Thoracic aorta (tissue), 2 donors: ENCODE measurements at regions not wholly inside any gene's neighbourhood (a gene's known extent, or its start where the extent isn't known, plus 50 kb on each side); places are given as distances from the start of the nearest gene placed in this dataset.

Experiments used
- ATAC-seq: fragments of 150-250 bp; one replicate; pipeline ENCODE4 v1.8.0; 2017; ENCODE audit warnings: low read depth; ENCODE audit not compliant: insufficient number of reproducible peaks, low FRiP score
- DNase-seq: peaks from one replicate; pipeline ENCODE4 v3.0.0-alpha.2; 2020; ENCODE audit warnings: low spot score
- H3K27ac ChIP-seq, 2 donors: fragments of 200-600 bp; sonication (generic); 1 replicate in 1 of 2; 2 replicates in 1 of 2; pipeline ENCODE4 v1.5.1; 2016; ENCODE audit warnings: mild to moderate bottlenecking in 2 of 2, moderate library complexity in 2 of 2
- H3K27me3 ChIP-seq: fragments of 200-600 bp; sonication (generic); replicated peaks from 2 replicates; pipeline ENCODE4 v1.6.0; 2016; ENCODE audit warnings: mild to moderate bottlenecking; ENCODE audit not compliant: insufficient read depth
- H3K36me3 ChIP-seq: fragments of 200-600 bp; sonication (generic); one replicate; pipeline ENCODE4 v1.5.1; 2016
- H3K4me1 ChIP-seq, 2 donors: fragments of 200-600 bp; sonication (generic); 1 replicate in 1 of 2; 2 replicates in 1 of 2; pipeline versions ENCODE4 v1.5.1 to v1.6.0; 2016; ENCODE audit warnings: low read depth in 2 of 2, mild to moderate bottlenecking in 1 of 2; ENCODE audit not compliant: control insufficient read depth in 1 of 2
- H3K4me3 ChIP-seq: fragments of 200-600 bp; sonication (generic); 2 replicates; pipeline ENCODE4 v1.5.1; 2016; ENCODE audit warnings: mild to moderate bottlenecking
- H3K9me3 ChIP-seq: fragments of 200-600 bp; sonication (generic); 2 replicates; pipeline ENCODE4 v1.5.1; 2016
- CTCF ChIP-seq: fragments of 200-600 bp; sonication (generic); IDR thresholded peaks from one replicate; pipeline ENCODE4 v1.5.1; 2019; ENCODE audit warnings: antibody characterized with exemption

GRCh38 chrX:68928401-68928800, 99.6 kb downstream of the EFNB1 start:
- DNase-seq, result no peak
- Histone ChIP-seq H3K4me1 (peaks cover 5 to 17% of the 10 kb centered on the region in 2 donors), H3K36me3 (no peaks in the 10 kb centered on the region), H3K27ac (no peak overlapping the region), H3K4me3 (no peak overlapping the region), H3K9me3 (no peaks in the 10 kb centered on the region), H3K27me3 (no peaks in the 10 kb centered on the region)
- no peak for ATAC-seq
- no peak for TF ChIP-seq CTCF

GRCh38 chrX:68927178-68927577, 98.4 kb downstream of the EFNB1 start:
- Histone ChIP-seq H3K4me3 (no peak overlapping the region), H3K4me1 (peaks cover under 1 to 9% of the 10 kb centered on the region in 2 donors), H3K27ac (no peak overlapping the region), H3K9me3 (no peaks in the 10 kb centered on the region), H3K27me3 (no peaks in the 10 kb centered on the region), H3K36me3 (no peaks in the 10 kb centered on the region)
- TF ChIP-seq CTCF, result no peak
- ATAC-seq (no peak), DNase-seq (no peak)

GRCh38 chrX:68923147-68923546, 94.3 kb downstream of the EFNB1 start:
- H3K36me3 ChIP-seq, result no peaks in the 10 kb centered on the region
- TF ChIP-seq CTCF, result no peak
- H3K27me3 ChIP-seq, result no peaks in the 10 kb centered on the region
- DNase-seq (no peak), ATAC-seq (no peak)
- H3K4me1 ChIP-seq, result no peaks in the 10 kb centered on the region
- H3K4me3 ChIP-seq, result no peak overlapping the region
- no peak overlapping the region for H3K27ac ChIP-seq
- no peaks in the 10 kb centered on the region for H3K9me3 ChIP-seq

GRCh38 chrX:68922013-68922412, 93.2 kb downstream of the EFNB1 start:
- Histone ChIP-seq H3K36me3 (no peaks in the 10 kb centered on the region), H3K4me3 (no peak overlapping the region), H3K27ac (no peak overlapping the region), H3K4me1 (no peaks in the 10 kb centered on the region), H3K9me3 (no peaks in the 10 kb centered on the region), H3K27me3 (no peaks in the 10 kb centered on the region)
- no peak for TF ChIP-seq CTCF
- DNase-seq (no peak), ATAC-seq (no peak)

GRCh38 chrX:68920561-68920960, 91.7 kb downstream of the EFNB1 start:
- ATAC-seq, result no peak
- no peak overlapping the region for H3K4me3 ChIP-seq
- H3K27ac ChIP-seq, result no peak overlapping the region
- DNase-seq, result no peak
- no peaks in the 10 kb centered on the region for H3K27me3 ChIP-seq
- H3K9me3 ChIP-seq, result no peaks in the 10 kb centered on the region
- no peaks in the 10 kb centered on the region for H3K36me3 ChIP-seq
- no peaks in the 10 kb centered on the region for H3K4me1 ChIP-seq
- TF ChIP-seq CTCF, result no peak
